Kasumi-1 (cell line): ENCODE measurements at regions not wholly inside any gene's neighbourhood (a gene's known extent, or its start where the extent isn't known, plus 50 kb on each side); places are given as distances from the start of the nearest gene placed in this dataset.

Experiments
- DNase-seq, 2 experiments: peaks; one replicate each; lab custom pipeline; 2025; lab: John Stamatoyannopoulos, UW

GRCh38 chr21:16587141-16587581, 857.4 kb downstream of the USP25 start:
- DNase-seq: no peak

GRCh38 chr21:16587681-16588375, 858.0 kb downstream of the USP25 start:
- DNase-seq: no peak

- DNase-seq: no peak
These were observed 858.7 kb downstream of the USP25 start for GRCh38 chr21:16588433-16588860.

- DNase-seq: no peak
These were observed 859.5 kb downstream of the USP25 start for GRCh38 chr21:16589006-16589898.

GRCh38 chr21:16590186-16590585, 860.4 kb downstream of the USP25 start:
- no peak for DNase-seq

GRCh38 chr21:16590641-16591292, 861.0 kb downstream of the USP25 start:
- no peak for DNase-seq

- no peak for DNase-seq
These were observed 862.6 kb downstream of the USP25 start for GRCh38 chr21:16592381-16592780.

- no peak for DNase-seq
These were observed 864.4 kb downstream of the USP25 start for GRCh38 chr21:16594191-16594590.

- DNase-seq: no peak
These were observed 866.6 kb downstream of the USP25 start for GRCh38 chr21:16596369-16596768.

- no peak for DNase-seq
These were observed 868.0 kb downstream of the USP25 start for GRCh38 chr21:16597753-16598152.

GRCh38 chr21:16605597-16605996, 875.8 kb downstream of the USP25 start:
- DNase-seq: no peak

- DNase-seq: no peak
These were observed 876.5 kb downstream of the USP25 start for GRCh38 chr21:16606271-16606670.

GRCh38 chr21:16608209-16608830, 878.5 kb downstream of the USP25 start:
- DNase-seq: no peak

GRCh38 chr21:16619281-16619680, 889.5 kb downstream of the USP25 start:
- no peak for DNase-seq

GRCh38 chr21:16620786-16621320, 891.1 kb downstream of the USP25 start:
- DNase-seq: no peak

GRCh38 chr21:16624479-16625118, 888.2 kb upstream of the CXADR start:
- no peak for DNase-seq

- no peak for DNase-seq
These were observed 887.4 kb upstream of the CXADR start for GRCh38 chr21:16625491-16625890.

- no peak for DNase-seq
These were observed 878.9 kb upstream of the CXADR start for GRCh38 chr21:16633831-16634459.

- no peak for DNase-seq
These were observed 878.3 kb upstream of the CXADR start for GRCh38 chr21:16634515-16634914.

GRCh38 chr21:16640297-16641027, 872.4 kb upstream of the CXADR start:
- no peak for DNase-seq
